HG02759 (cell line): ENCODE measurements at regions not wholly inside any gene's neighbourhood (a gene's known extent, or its start where the extent isn't known, plus 50 kb on each side); places are given as distances from the start of the nearest gene placed in this dataset.
"Not testable (repeated sequence)": the region's sequence is repeated elsewhere in the genome, so short reads cannot be mapped to it uniquely, and the experiment has no call there.

Experiments used
- ATAC-seq: cut with Tn5 transposase; IDR thresholded peaks from one replicate; pipeline ENCODE4 v1.9.1; 2021; ENCODE audit warnings: mild to moderate bottlenecking, moderate library complexity; ENCODE audit not compliant: unreplicated experiment

GRCh38 chr13:75986818-75987217 is 350.7 kb downstream of the LMO7 start:
- ATAC-seq = peak; percentile 98

- ATAC-seq = no peak
Measured at GRCh38 chr13:75985132-75985531, 349.0 kb downstream of the LMO7 start.

GRCh38 chr13:75978818-75979217 is 342.7 kb downstream of the LMO7 start:
- ATAC-seq = no peak

- no peak for ATAC-seq
Measured at GRCh38 chr13:75968103-75968838, 332.1 kb downstream of the LMO7 start.

GRCh38 chr13:75963302-75963701 is 327.2 kb downstream of the LMO7 start:
- no peak for ATAC-seq

GRCh38 chr13:75961911-75962310 is 325.8 kb downstream of the LMO7 start:
- ATAC-seq = no peak

GRCh38 chr13:75960538-75960994 is 324.4 kb downstream of the LMO7 start:
- ATAC-seq = peak; percentile 96

- peak; percentile 12 for ATAC-seq
Measured at GRCh38 chr13:75959861-75960481, 323.8 kb downstream of the LMO7 start.

GRCh38 chr13:75953589-75953988 is 317.5 kb downstream of the LMO7 start:
- ATAC-seq = not testable (repeated sequence)

- no peak for ATAC-seq
Measured at GRCh38 chr13:75947448-75947847, 311.3 kb downstream of the LMO7 start.

- ATAC-seq = no peak
Measured at GRCh38 chr13:75946536-75947284, 310.6 kb downstream of the LMO7 start.

GRCh38 chr13:75945841-75946482 is 309.8 kb downstream of the LMO7 start:
- no peak for ATAC-seq

GRCh38 chr13:75938811-75939560 is 302.9 kb downstream of the LMO7 start:
- ATAC-seq = no peak

- no peak for ATAC-seq
Measured at GRCh38 chr13:75936791-75937190, 300.7 kb downstream of the LMO7 start.

GRCh38 chr13:75935805-75936204 is 299.7 kb downstream of the LMO7 start:
- no peak for ATAC-seq

- no peak for ATAC-seq
Measured at GRCh38 chr13:75934889-75935288, 298.8 kb downstream of the LMO7 start.

GRCh38 chr13:75932636-75933035 is 296.5 kb downstream of the LMO7 start:
- ATAC-seq = no peak

GRCh38 chr13:75931116-75931515 is 295.0 kb downstream of the LMO7 start:
- no peak for ATAC-seq

GRCh38 chr13:75929076-75929475 is 292.9 kb downstream of the LMO7 start:
- ATAC-seq = no peak

- no peak for ATAC-seq
Measured at GRCh38 chr13:75927183-75927669, 291.1 kb downstream of the LMO7 start.
